ENCODE measurements at regions not wholly inside any gene's neighbourhood (a gene's known extent, or its start where the extent isn't known, plus 50 kb on each side); places are given as distances from the start of the nearest gene placed in this dataset.

GRCh38 chr15:66897416-66897815 lies 168.0 kb upstream of the SMAD3 start:
- DNase-seq (ENCODE audit: extremely low read depth in 1 of 4, low spot score in 3 of 4): no peak
- Histone ChIP-seq H3K27me3 (ENCODE audit: control insufficient read depth in 2 of 2, insufficient read depth in 2 of 2, low read length in 2 of 2) (no peaks in the 10 kb centered on the region), H3K9me3 (replicated peaks; ENCODE audit: control insufficient read depth, insufficient read depth, low read depth, low read length) (no peaks in the 10 kb centered on the region), H3K27ac (ENCODE audit: extremely low read depth, low read depth, low read length) (no peak overlapping the region), H4K20me1 (replicated peaks; ENCODE audit: control insufficient read depth, insufficient read depth, low read length) (no peaks in the 10 kb centered on the region), H3K4me2 (ENCODE audit: insufficient read depth, low read length) (no peak overlapping the region), H3K79me2 (ENCODE audit: control insufficient read depth, insufficient read depth, low read length) (no peaks in the 10 kb centered on the region), H3K4me3 (no peak overlapping the region), H3K9me1 (ENCODE audit: control insufficient read depth, insufficient read depth, low read length) (no peaks in the 10 kb centered on the region), H3K9ac (ENCODE audit: insufficient read depth in 1 of 2, low read depth in 2 of 2, low read length in 2 of 2) (no peak overlapping the region), H3K36me3 (ENCODE audit: control insufficient read depth, insufficient read depth, low read length) (no peaks in the 10 kb centered on the region), H2AFZ (ENCODE audit: low read depth, low read length) (no peak overlapping the region), H3K4me1 (replicated peaks in 1 of 2; ENCODE audit: control insufficient read depth in 2 of 2, insufficient read depth in 2 of 2, low read length in 2 of 2) (peaks cover 8 to 45% of the 10 kb centered on the region in 2 experiments; a peak in 4 of 5 replicates)
- 67% methylated on average over 4 of the region's 4 CpGs for WGBS (ENCODE audit: insufficient coverage, low coverage, missing lambda C conversion rate)
- POLR2A ChIA-PET: interaction anchor here (0.9 to 1.0 kb wide), 2 partner anchors 14 to 17 kb away, joined by 3 read pairs; no protein-coding TSS in a partner anchor
- CTCF ChIA-PET (ENCODE audit: low intra/inter-chr PET ratio): no interaction called here
- ATAC-seq: no peak
- no TSS peak for BruUV-seq (replicated peaks)
- in situ Hi-C loops (cut with MboI) (no loop called here), intact Hi-C loops (cut with micrococcal nuclease) (no loop called here)
- TF ChIP-seq ELK3 (CRISPR knock-in tag; IDR thresholded peaks at IDR 0.05) (no peak), CSDE1 (IDR thresholded peaks at IDR 0.05) (no peak), SP1 (CRISPR knock-in tag; IDR thresholded peaks at IDR 0.05) (no peak), RAD51 (IDR thresholded peaks at IDR 0.05; ENCODE audit: borderline replicate concordance, low read depth) (no peak), TEAD1 (CRISPR knock-in tag; IDR thresholded peaks at IDR 0.05) (no peak), CLOCK (CRISPR knock-in tag; IDR thresholded peaks at IDR 0.05; ENCODE audit: borderline replicate concordance) (no peak), BHLHE40 (IDR thresholded peaks at IDR 0.05; ENCODE audit: low read length) (no peak), SRSF3 (IDR thresholded peaks at IDR 0.05; ENCODE audit: insufficient read depth, low read length) (no peak), KLF10 (CRISPR knock-in tag; IDR thresholded peaks at IDR 0.05) (no peak)
- no peak for FAIRE-seq
